AG10803 (cell line): ENCODE measurements at regions not wholly inside any gene's neighbourhood (a gene's known extent, or its start where the extent isn't known, plus 50 kb on each side); places are given as distances from the start of the nearest gene placed in this dataset.
"Not testable (repeated sequence)": the region's sequence is repeated elsewhere in the genome, so short reads cannot be mapped to it uniquely, and the experiment has no call there.

ENCODE experiments used
- DNase-seq: peaks from one replicate; pipeline ENCODE4 v3.0.0; 2010; ENCODE audit warnings: low read depth
- H3K4me3 ChIP-seq: 2 replicates; pipeline ENCODE4 v1.5.1; 2011; ENCODE audit warnings: mild to moderate bottlenecking, low read length, control low read depth
- CTCF ChIP-seq: conservative IDR thresholded peaks from 2 replicates; pipeline ENCODE4 v1.5.1; 2011; ENCODE audit warnings: mild to moderate bottlenecking, low read length, control low read depth, inconsistent platforms

- TF ChIP-seq CTCF: no peak
- no peak for DNase-seq
Measured at GRCh38 chr7:156504687-156505545, 135.7 kb upstream of the RNF32 start.

GRCh38 chr7:156504006-156504405, 136.6 kb upstream of the RNF32 start:
- H3K4me3 ChIP-seq: no peak overlapping the region

More at GRCh38 chr7:156504687-156505545, 135.7 kb upstream of the RNF32 start:
- H3K4me3 ChIP-seq: no peak overlapping the region

GRCh38 chr7:156503196-156503595, 137.4 kb upstream of the RNF32 start:
- no peak for DNase-seq
- no peak overlapping the region for H3K4me3 ChIP-seq
- no peak for TF ChIP-seq CTCF

More at GRCh38 chr7:156504006-156504405, 136.6 kb upstream of the RNF32 start:
- no peak for TF ChIP-seq CTCF
- no peak for DNase-seq

GRCh38 chr7:156501815-156502214, 138.8 kb upstream of the RNF32 start:
- H3K4me3 ChIP-seq, DNase-seq: not testable (repeated sequence)

- no peak for DNase-seq
- H3K4me3 ChIP-seq: no peak overlapping the region
- TF ChIP-seq CTCF: no peak
Measured at GRCh38 chr7:156499247-156499881, 141.2 kb upstream of the RNF32 start.

- no peak for DNase-seq
- no peak for TF ChIP-seq CTCF
- no peak overlapping the region for H3K4me3 ChIP-seq
Measured at GRCh38 chr7:156497776-156498509, 142.6 kb upstream of the RNF32 start.

- TF ChIP-seq CTCF: no peak
- no peak overlapping the region for H3K4me3 ChIP-seq
- no peak for DNase-seq
Measured at GRCh38 chr7:156496865-156497264, 143.7 kb upstream of the RNF32 start.
